GM18868 (cell line): ENCODE measurements at regions not wholly inside any gene's neighbourhood (a gene's known extent, or its start where the extent isn't known, plus 50 kb on each side); places are given as distances from the start of the nearest gene placed in this dataset.

Experiments used
- ATAC-seq: cut with Tn5 transposase; IDR thresholded peaks from one replicate; pipeline ENCODE4 v1.9.1; 2021; ENCODE audit warnings: mild to moderate bottlenecking, moderate library complexity; ENCODE audit not compliant: unreplicated experiment

DNA sequence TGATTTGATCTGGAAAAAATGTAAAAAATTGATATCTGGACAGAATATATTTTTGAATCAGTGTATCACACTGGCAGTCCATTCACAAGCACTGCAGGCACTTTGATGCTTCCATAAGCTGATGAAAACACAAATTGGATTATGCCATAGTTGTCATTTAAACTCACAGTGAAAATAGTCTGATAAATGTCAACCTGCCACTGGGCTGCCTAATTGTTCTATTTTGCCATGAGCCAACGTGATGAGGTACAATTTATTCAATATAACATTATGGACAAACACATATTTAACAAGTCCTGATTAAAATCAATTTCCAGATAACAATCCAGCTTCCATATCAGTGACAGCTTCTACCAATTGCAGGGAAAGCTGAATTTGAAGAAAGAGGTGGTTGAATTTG, 1244.9 kb downstream of the EFNB2 start:
- no peak for ATAC-seq

DNA sequence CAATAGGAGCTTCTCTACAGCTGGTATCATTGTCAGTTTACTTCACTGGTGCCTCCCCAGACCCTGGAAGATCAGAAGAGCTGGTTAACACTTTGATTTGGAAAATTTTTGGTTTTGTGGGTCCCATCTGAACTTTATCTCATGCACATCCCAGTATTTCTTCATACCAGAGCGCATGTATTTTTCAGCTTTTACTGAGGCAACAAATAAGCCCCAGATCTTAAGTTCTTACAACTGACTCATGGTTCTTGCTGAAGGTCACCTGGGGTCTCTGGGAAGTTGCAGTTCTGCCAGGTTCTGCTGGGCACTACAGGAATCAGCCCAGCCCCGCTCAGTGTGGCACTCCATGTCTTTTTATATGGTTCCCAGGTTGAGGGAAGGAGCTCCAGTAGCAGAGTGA, 1249.9 kb downstream of the EFNB2 start:
- no peak for ATAC-seq

- ATAC-seq: no peak
Measured at GRCh38 chr13:105282406-105283285, 1252.8 kb downstream of the EFNB2 start.

GRCh38 chr13:105278943-105279381, 1256.5 kb downstream of the EFNB2 start:
- ATAC-seq: no peak

- no peak for ATAC-seq
Measured at GRCh38 chr13:105276571-105276970, 1258.9 kb downstream of the EFNB2 start.

- no peak for ATAC-seq
Measured at GRCh38 chr13:105273665-105274222, 1261.7 kb downstream of the EFNB2 start.

- ATAC-seq: peak; percentile 42
Measured at GRCh38 chr13:105272660-105273631, 1262.5 kb downstream of the EFNB2 start.

GRCh38 chr13:105266615-105267014, 1268.8 kb downstream of the EFNB2 start:
- no peak for ATAC-seq

DNA sequence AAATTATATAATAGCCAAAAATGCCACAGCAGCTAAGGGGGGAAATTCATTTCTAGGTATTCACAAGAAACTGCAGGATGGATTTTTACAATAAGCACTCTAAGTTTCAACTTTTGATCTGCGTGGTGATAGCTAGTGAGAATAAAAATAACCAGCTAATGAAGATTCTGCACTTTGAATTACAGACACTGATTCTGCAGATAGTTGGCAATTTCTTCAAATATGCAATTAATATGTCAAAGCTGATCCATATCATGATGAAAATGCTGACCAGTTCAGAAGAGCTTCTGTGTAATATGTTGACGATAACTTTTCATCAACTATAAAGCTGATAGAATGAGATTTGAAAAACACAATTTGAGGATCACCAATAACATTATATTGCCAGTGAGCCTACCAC, 1272.9 kb downstream of the EFNB2 start:
- no peak for ATAC-seq

- ATAC-seq: no peak
Measured at GRCh38 chr13:105259426-105259825, 1276.0 kb downstream of the EFNB2 start.

DNA sequence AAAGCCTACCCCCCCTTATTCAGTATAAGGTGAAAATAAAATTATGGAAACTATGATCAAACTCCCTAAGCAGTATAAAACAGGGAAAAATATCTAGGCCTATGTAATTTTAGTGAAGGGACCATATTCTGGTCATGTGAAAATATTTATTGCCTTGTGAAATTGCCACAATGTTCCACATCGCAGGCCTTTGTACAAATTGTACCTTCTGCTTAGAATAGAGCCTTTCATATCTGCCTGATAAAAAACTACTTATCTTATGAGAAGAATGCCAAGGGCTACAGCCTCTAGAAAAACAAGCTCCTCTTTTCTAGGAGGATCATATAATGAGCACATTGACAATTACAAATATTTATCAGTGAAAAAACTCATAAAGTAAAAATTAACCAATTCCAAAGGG, 1280.0 kb downstream of the EFNB2 start:
- no peak for ATAC-seq

- ATAC-seq: no peak
Measured at GRCh38 chr13:105251293-105251692, 1284.2 kb downstream of the EFNB2 start.

GRCh38 chr13:105247830-105248229, 1287.6 kb downstream of the EFNB2 start:
- ATAC-seq: no peak

GRCh38 chr13:105240371-105240770, 1295.1 kb downstream of the EFNB2 start:
- no peak for ATAC-seq

DNA sequence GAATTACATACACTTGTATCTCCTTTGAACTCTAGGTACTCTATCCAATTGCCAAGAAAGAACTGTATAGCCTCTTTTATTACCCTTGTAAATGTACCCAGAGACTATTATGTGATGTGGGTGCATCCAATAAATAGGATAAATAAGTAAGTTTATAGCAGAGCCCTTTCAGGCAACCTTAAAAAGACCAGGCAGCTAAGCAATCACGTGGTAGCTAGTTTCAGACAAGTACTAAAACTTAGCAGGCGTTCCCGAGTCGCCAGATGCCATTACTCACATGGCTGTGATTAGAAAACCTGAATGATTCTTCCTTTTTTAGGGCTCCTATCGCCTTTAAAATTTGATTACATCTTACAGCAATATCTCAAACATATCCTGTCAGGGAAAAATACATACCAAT, 1303.0 kb downstream of the EFNB2 start:
- ATAC-seq: no peak

DNA sequence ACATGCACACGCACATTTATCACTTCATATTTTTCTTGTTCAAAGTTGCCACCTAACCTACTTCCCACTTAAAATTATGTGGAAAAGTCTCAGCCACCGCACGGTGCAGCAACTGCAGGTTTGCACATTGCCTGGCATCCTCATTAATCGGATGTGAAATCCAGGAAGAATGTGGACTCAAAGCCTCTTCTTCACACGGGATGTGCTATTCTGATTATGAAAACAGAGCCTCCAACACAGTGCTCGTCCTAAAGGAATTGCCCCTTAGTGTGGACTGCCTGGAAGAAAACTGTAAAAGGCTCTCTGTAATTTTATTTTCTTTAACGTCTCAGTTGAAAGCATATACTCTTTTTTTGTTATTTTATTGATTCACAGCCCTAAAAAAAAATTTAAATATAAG, 1303.5 kb downstream of the EFNB2 start:
- ATAC-seq: no peak

DNA sequence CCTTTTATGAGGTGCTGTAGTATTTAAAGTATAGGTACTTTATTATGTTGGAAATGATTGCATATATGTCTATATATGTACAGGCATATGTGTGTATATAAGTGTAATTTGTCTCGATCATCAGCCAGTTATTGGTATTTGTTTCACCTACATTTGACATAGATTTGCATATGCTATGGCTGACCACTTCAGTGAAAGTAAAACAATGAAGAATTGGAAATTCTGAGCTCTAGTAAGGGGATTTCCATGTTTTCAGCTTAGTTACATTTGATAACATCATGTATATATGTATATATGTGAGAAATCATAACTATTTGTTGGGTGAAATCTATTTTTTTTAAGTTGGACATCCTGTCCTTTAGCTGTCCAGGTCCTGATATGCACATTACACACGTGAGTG, 1303.9 kb downstream of the EFNB2 start:
- ATAC-seq: peak; percentile 72

DNA sequence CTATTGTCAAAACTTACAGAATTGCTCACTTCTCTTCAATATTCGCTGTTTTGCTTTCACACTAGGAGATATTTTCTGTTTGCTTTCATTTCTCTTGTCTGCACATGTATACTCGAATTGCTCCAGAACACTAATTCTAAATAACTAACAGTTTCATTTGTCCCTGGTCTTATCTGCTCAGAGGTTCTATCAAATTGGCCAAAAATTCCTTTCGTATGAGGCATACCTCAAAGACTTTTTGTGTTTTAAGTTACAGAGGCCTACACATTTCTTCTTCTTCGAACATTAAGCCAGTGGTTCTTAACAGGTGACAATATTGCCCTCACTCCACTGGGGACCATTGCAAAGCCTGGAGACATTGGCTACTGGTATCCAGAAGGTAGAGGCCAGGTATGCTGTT, 1314.6 kb downstream of the EFNB2 start:
- ATAC-seq: no peak

DNA sequence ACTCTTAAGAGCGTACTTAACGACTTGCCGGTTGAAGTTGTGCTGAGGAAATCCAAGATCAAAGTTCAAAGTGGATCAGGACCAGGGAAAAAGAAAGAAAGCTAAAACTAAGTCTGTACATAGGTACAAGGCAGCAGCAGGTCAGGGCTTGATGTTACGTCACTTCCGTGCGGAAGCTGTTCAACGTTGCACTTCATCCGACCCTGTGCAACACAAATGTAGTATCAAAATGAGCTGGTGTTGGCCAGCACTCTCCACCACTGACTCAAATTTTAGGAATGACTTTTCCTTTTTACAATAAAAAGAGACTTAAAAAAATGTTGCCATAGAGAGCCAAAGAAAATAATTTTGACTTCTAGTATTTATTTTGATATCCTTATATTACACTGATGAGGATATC, 1315.4 kb downstream of the EFNB2 start:
- no peak for ATAC-seq

DNA sequence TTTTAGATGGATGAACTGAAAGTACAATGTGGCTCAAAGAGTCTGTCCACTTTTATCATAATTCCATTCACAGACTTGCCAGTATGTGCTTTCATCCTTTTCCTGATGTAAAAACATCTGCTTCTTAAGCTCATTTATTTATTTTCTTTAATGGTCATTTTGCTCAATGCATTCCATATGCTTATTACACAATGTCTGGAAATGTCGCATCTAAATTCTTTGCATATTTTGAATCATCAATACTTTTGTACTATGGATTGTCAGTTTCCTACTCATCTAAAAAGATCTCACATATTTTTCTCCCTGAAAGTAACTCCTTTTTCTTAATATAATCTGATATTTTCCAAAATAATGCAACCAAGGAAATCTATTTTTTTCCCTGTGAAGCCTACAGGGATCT, 1315.8 kb downstream of the EFNB2 start:
- no peak for ATAC-seq

DNA sequence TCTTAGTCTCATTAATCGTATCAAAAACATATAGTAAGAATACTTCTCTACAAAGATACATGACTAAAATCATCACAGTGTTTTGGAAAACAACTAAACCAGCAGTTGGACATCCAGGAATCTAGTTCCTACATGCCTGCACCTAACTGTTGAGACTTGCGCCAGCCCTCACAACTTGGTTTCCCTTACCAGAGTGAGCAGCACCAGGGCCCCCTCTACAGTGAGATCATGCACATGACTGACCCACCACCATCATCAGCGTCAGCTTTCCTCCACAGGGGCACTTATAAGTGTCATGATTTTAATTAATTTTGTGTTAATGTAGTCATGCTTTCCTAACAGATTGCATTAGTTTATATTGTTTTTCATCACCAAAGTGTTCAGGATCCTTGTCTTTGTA, 1322.0 kb downstream of the EFNB2 start:
- no peak for ATAC-seq
